Endodermal cell (in vitro differentiated cells): ENCODE measurements at regions not wholly inside any gene's neighbourhood (a gene's known extent, or its start where the extent isn't known, plus 50 kb on each side); places are given as distances from the start of the nearest gene placed in this dataset.

Experiments used
- DNase-seq: peaks from one replicate; pipeline ENCODE4 v3.0.0-alpha.2; 2017
- H3K27ac ChIP-seq: 2 replicates; pipeline ENCODE4 v1.5.1; 2013; ENCODE audit warnings: mild to moderate bottlenecking, low read depth, low read length, moderate library complexity
- H3K27me3 ChIP-seq: 2 replicates; pipeline ENCODE4 v1.6.1; 2013; ENCODE audit warnings: mild to moderate bottlenecking, low read length, moderate library complexity; ENCODE audit not compliant: insufficient read depth, control insufficient read depth, poor library complexity, severe bottlenecking
- H3K36me3 ChIP-seq: 2 replicates; pipeline ENCODE4 v1.7.0; 2013; ENCODE audit warnings: mild to moderate bottlenecking, low read length, moderate library complexity; ENCODE audit not compliant: control insufficient read depth, insufficient read depth
- H3K4me1 ChIP-seq: one replicate; pipeline ENCODE4 v1.7.0; 2013; ENCODE audit warnings: low read length; ENCODE audit not compliant: control insufficient read depth, insufficient read depth
- H3K4me3 ChIP-seq: 2 replicates; pipeline ENCODE4 v1.5.1; 2013; ENCODE audit warnings: mild to moderate bottlenecking, low read length, moderate library complexity
- H3K9ac ChIP-seq: 2 replicates; pipeline ENCODE4 v1.6.1; 2013; ENCODE audit warnings: mild to moderate bottlenecking, low read length, moderate library complexity; ENCODE audit not compliant: poor library complexity, severe bottlenecking; ENCODE audit errors: extremely low read depth
- H3K9me3 ChIP-seq: 2 replicates; pipeline ENCODE4 v1.6.1; 2013; ENCODE audit warnings: mild to moderate bottlenecking, low read length, moderate library complexity; ENCODE audit not compliant: control insufficient read depth
- H3K27ac Mint-ChIP-seq: 2 replicates; pipeline ENCODE4 v1.8.0; 2020; ENCODE audit warnings: mixed read lengths
- H3K27me3 Mint-ChIP-seq: 2 replicates; pipeline ENCODE4 v1.8.0; 2021; ENCODE audit warnings: mild to moderate bottlenecking, mixed read lengths; ENCODE audit not compliant: insufficient read depth
- H3K36me3 Mint-ChIP-seq: 2 replicates; pipeline ENCODE4 v1.8.0; 2020; ENCODE audit warnings: low read depth, mixed read lengths
- H3K4me1 Mint-ChIP-seq: 2 replicates; pipeline ENCODE4 v1.8.0; 2020; ENCODE audit warnings: mixed read lengths
- H3K4me3 Mint-ChIP-seq: 2 replicates; pipeline ENCODE4 v1.8.0; 2020; ENCODE audit warnings: mild to moderate bottlenecking, moderate library complexity, mixed read lengths
- H3K9me3 Mint-ChIP-seq: 2 replicates; pipeline ENCODE4 v1.8.0; 2020; ENCODE audit warnings: mild to moderate bottlenecking, mixed read lengths
- CTCF ChIP-seq: fragments of 200-600 bp; sonication (generic); conservative IDR thresholded peaks from 2 replicates; pipeline ENCODE4 v1.5.0; 2021; ENCODE audit warnings: antibody characterized with exemption, mild to moderate bottlenecking
- WGBS, 2 experiments: methylation state at CpG; one replicate each; pipeline versions ENCODE4 v1.1.5 to v1.1.7; 2013; ENCODE audit warnings: missing lambda C conversion rate in 2 of 2, mixed read lengths in 1 of 2; ENCODE audit not compliant: insufficient coverage in 1 of 2, insufficient read length in 1 of 2; 5-methylcytosine and 5-hydroxymethylcytosine counted together

GRCh38 chr3:70501561-70501960, 189.1 kb upstream of the MDFIC2 start:
- H3K27ac Mint-ChIP-seq: no peak overlapping the region
- no peaks in the 10 kb centered on the region for H3K27me3 Mint-ChIP-seq
- no peak for TF ChIP-seq CTCF
- H3K4me3 ChIP-seq: no peak overlapping the region
- 86 to 100% methylated on average over 1 to 3 of the region's 3 CpGs for WGBS, 2 experiments
- no peaks in the 10 kb centered on the region for H3K9me3 Mint-ChIP-seq
- H3K36me3 Mint-ChIP-seq: no peaks in the 10 kb centered on the region
- H3K36me3 ChIP-seq: no peaks in the 10 kb centered on the region
- DNase-seq: no peak
- no peaks in the 10 kb centered on the region for H3K27me3 ChIP-seq
- H3K9ac ChIP-seq: no peak overlapping the region
- H3K9me3 ChIP-seq: no peaks in the 10 kb centered on the region
- H3K27ac ChIP-seq: no peak overlapping the region
- H3K4me1 ChIP-seq: no peaks in the 10 kb centered on the region
- no peaks in the 10 kb centered on the region for H3K4me1 Mint-ChIP-seq
- no peak overlapping the region for H3K4me3 Mint-ChIP-seq

GRCh38 chr3:70488816-70489215, 176.4 kb upstream of the MDFIC2 start:
- H3K36me3 ChIP-seq: no peaks in the 10 kb centered on the region
- no peak for TF ChIP-seq CTCF
- no peaks in the 10 kb centered on the region for H3K36me3 Mint-ChIP-seq
- H3K27me3 ChIP-seq: no peaks in the 10 kb centered on the region
- H3K9me3 Mint-ChIP-seq: no peaks in the 10 kb centered on the region
- H3K4me3 Mint-ChIP-seq: no peak overlapping the region
- H3K9ac ChIP-seq: no peak overlapping the region
- H3K4me3 ChIP-seq: no peak overlapping the region
- no peaks in the 10 kb centered on the region for H3K27me3 Mint-ChIP-seq
- DNase-seq: no peak
- no peak overlapping the region for H3K27ac ChIP-seq
- peaks cover 4% of the 10 kb centered on the region for H3K4me1 Mint-ChIP-seq
- no peaks in the 10 kb centered on the region for H3K4me1 ChIP-seq
- 44 to 50% methylated on average over 6 to 7 of the region's 7 CpGs for WGBS, 2 experiments
- no peaks in the 10 kb centered on the region for H3K9me3 ChIP-seq
- no peak overlapping the region for H3K27ac Mint-ChIP-seq

GRCh38 chr3:70488131-70488530, 175.7 kb upstream of the MDFIC2 start:
- Histone ChIP-seq H3K9ac (no peak overlapping the region), H3K36me3 (no peaks in the 10 kb centered on the region), H3K9me3 (no peaks in the 10 kb centered on the region), H3K4me3 (no peak overlapping the region), H3K27me3 (no peaks in the 10 kb centered on the region), H3K27ac (no peak overlapping the region), H3K4me1 (no peaks in the 10 kb centered on the region)
- H3K4me3 Mint-ChIP-seq: no peak overlapping the region
- no peak for TF ChIP-seq CTCF
- H3K27ac Mint-ChIP-seq: no peak overlapping the region
- 78 to 81% methylated on average over 4 to 5 of the region's 5 CpGs for WGBS, 2 experiments
- no peaks in the 10 kb centered on the region for H3K9me3 Mint-ChIP-seq
- H3K27me3 Mint-ChIP-seq: no peaks in the 10 kb centered on the region
- no peaks in the 10 kb centered on the region for H3K36me3 Mint-ChIP-seq
- no peak for DNase-seq
- H3K4me1 Mint-ChIP-seq: peaks cover 4% of the 10 kb centered on the region
